GM23338 (cell line): ENCODE measurements at regions not wholly inside any gene's neighbourhood (a gene's known extent, or its start where the extent isn't known, plus 50 kb on each side); places are given as distances from the start of the nearest gene placed in this dataset.

ENCODE experiments used
- ATAC-seq: fragments of 200-7000 bp; cut with Tn5 transposase; 3 replicates; pipeline ENCODE4 v1.9.1; 2020
- DNase-seq: peaks from one replicate; pipeline ENCODE4 v3.0.0-alpha.2; 2015; ENCODE audit warnings: low spot score
- H2AFZ ChIP-seq: fragments of 200-600 bp; sonication (generic); 2 replicates; pipeline ENCODE4 v1.8.0; 2016; ENCODE audit warnings: antibody characterized with exemption, mild to moderate bottlenecking, moderate library complexity
- H3F3A ChIP-seq: fragments of 200-600 bp; sonication (generic); replicated peaks from 2 replicates; pipeline ENCODE4 v1.8.0; 2017; ENCODE audit warnings: antibody characterized with exemption, mixed run types, low read depth
- H3K27ac ChIP-seq: fragments of 200-600 bp; sonication (generic); 2 replicates; pipeline ENCODE4 v1.6.1; 2016; ENCODE audit warnings: low read depth
- H3K27me3 ChIP-seq: fragments of 200-600 bp; sonication (generic); 2 replicates; pipeline ENCODE4 v1.8.0; 2016; ENCODE audit warnings: mild to moderate bottlenecking, mixed run types, moderate library complexity; ENCODE audit not compliant: insufficient read depth
- H3K36me3 ChIP-seq: fragments of 200-600 bp; sonication (generic); 2 replicates; pipeline ENCODE4 v1.8.0; 2016; ENCODE audit warnings: mild to moderate bottlenecking; ENCODE audit not compliant: insufficient read depth
- H3K4me1 ChIP-seq: fragments of 200-600 bp; sonication (generic); 2 replicates; pipeline ENCODE4 v1.8.0; 2016; ENCODE audit warnings: mild to moderate bottlenecking, moderate library complexity; ENCODE audit not compliant: insufficient read depth
- H3K4me2 ChIP-seq: fragments of 200-600 bp; sonication (generic); 2 replicates; pipeline ENCODE4 v1.7.1; 2017; ENCODE audit warnings: mixed run types
- H3K4me3 ChIP-seq: fragments of 200-600 bp; sonication (generic); 2 replicates; pipeline ENCODE4 v1.6.1; 2016; ENCODE audit warnings: mixed run types
- H3K79me2 ChIP-seq: fragments of 200-600 bp; sonication (generic); replicated peaks from 2 replicates; pipeline ENCODE4 v1.8.0; 2017; ENCODE audit warnings: mild to moderate bottlenecking; ENCODE audit not compliant: insufficient read depth
- H3K9me2 ChIP-seq: fragments of 200-600 bp; sonication (generic); 2 replicates; pipeline ENCODE4 v1.8.0; 2017; ENCODE audit not compliant: insufficient read depth
- H4K20me1 ChIP-seq: fragments of 200-600 bp; sonication (generic); replicated peaks from 2 replicates; pipeline ENCODE4 v1.8.0; 2017; ENCODE audit warnings: mild to moderate bottlenecking; ENCODE audit not compliant: insufficient read depth
- H3K27ac Mint-ChIP-seq: 2 replicates; pipeline ENCODE4 v1.8.0; 2020; ENCODE audit warnings: inconsistent platforms, mild to moderate bottlenecking, moderate library complexity, mixed read lengths
- H3K27me3 Mint-ChIP-seq: 3 replicates; pipeline ENCODE4 v1.8.0; 2022; ENCODE audit warnings: low read depth, mild to moderate bottlenecking, moderate library complexity, mixed read lengths, inconsistent platforms; ENCODE audit not compliant: insufficient read depth, poor library complexity
- H3K36me3 Mint-ChIP-seq: 3 replicates; pipeline ENCODE4 v1.8.0; 2021; ENCODE audit warnings: low read depth, mild to moderate bottlenecking, inconsistent platforms, moderate library complexity, mixed read lengths
- H3K4me1 Mint-ChIP-seq: 3 replicates; pipeline ENCODE4 v1.8.0; 2020; ENCODE audit warnings: mild to moderate bottlenecking, inconsistent platforms, mixed read lengths
- H3K4me3 Mint-ChIP-seq: 3 replicates; pipeline ENCODE4 v1.8.0; 2021; ENCODE audit warnings: moderate library complexity, mild to moderate bottlenecking, inconsistent platforms, mixed read lengths
- H3K9me3 Mint-ChIP-seq: 3 replicates; pipeline ENCODE4 v1.8.0; 2020; ENCODE audit warnings: moderate library complexity, mild to moderate bottlenecking, inconsistent platforms, mixed read lengths
- EZH2 ChIP-seq: fragments of 200-600 bp; sonication (generic); IDR thresholded peaks from one replicate; pipeline ENCODE4 v1.8.0; 2017; ENCODE audit warnings: antibody characterized with exemption, mild to moderate bottlenecking, low read depth; ENCODE audit not compliant: unreplicated experiment
- EZH2phosphoT487 ChIP-seq: fragments of 200-600 bp; sonication (generic); IDR thresholded peaks from one replicate; pipeline ENCODE4 v1.8.1; 2018; ENCODE audit warnings: antibody characterized with exemption; ENCODE audit not compliant: unreplicated experiment
- JUNB ChIP-seq: IDR thresholded peaks from one replicate; pipeline ENCODE4 v1.6.1; 2016; ENCODE audit warnings: antibody characterized with exemption; ENCODE audit not compliant: unreplicated experiment
- NANOG ChIP-seq: IDR thresholded peaks from 2 replicates; pipeline ENCODE4 v1.6.1; 2016; ENCODE audit warnings: antibody characterized with exemption, borderline replicate concordance
- POLR2AphosphoS5 ChIP-seq: IDR thresholded peaks from 2 replicates; pipeline ENCODE4 v1.6.1; 2016; ENCODE audit warnings: antibody characterized with exemption, low read depth
- STAT1 ChIP-seq: IDR thresholded peaks from one replicate; pipeline ENCODE4 v1.6.1; 2016; ENCODE audit warnings: antibody characterized with exemption; ENCODE audit not compliant: unreplicated experiment
- ZNF114 ChIP-seq: fragments of 250-450 bp; sonication (Bioruptor Pico); IDR thresholded peaks from 2 replicates; pipeline ENCODE4 v1.5.0; 2020; ENCODE audit warnings: mild to moderate bottlenecking, moderate library complexity
- ZNF331 ChIP-seq: fragments of 250-450 bp; sonication (Bioruptor Pico); IDR thresholded peaks from 2 replicates; pipeline ENCODE4 v1.5.0; 2020; ENCODE audit warnings: low read depth, mild to moderate bottlenecking, moderate library complexity
- TF ChIP-seq, protein P1 (sequence below): IDR thresholded peaks from 2 replicates; pipeline ENCODE4 v1.6.1; 2016; ENCODE audit warnings: antibody characterized with exemption
- TF ChIP-seq, protein P2 (sequence below), 2 experiments: fragments of 200-600 bp in 1 of 2; sonication (generic) in 1 of 2; conservative IDR thresholded peaks; 2 replicates each; pipeline versions ENCODE4 v1.5.1 to v1.6.1; 2016 to 2017; ENCODE audit warnings: antibody characterized with exemption in 2 of 2, low read depth in 2 of 2, mild to moderate bottlenecking in 2 of 2, moderate library complexity in 1 of 2
- TF ChIP-seq, protein P3 (sequence below): IDR thresholded peaks from one replicate; pipeline ENCODE4 v1.6.1; 2018; ENCODE audit warnings: antibody characterized with exemption; ENCODE audit not compliant: unreplicated experiment

DNA sequence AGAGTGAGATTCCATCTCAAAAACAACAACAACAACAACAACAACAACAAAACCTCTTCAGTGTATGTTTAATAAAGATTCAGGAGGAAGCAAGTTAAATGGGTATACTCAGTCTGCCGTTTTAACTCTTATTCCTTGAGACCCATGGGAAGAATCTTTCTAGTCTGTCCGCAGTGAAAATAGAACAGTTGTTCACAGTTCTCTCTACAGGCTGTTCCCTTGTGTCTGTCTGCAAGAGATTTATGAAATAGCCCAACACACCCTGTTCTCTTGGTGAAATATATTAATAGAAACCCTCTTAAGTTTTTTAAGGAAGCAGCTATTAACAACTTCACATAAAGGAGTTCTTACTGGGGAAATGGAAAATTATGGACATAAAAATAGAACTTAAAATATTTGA lies 682.2 kb upstream of the RAG2 start:
- Histone ChIP-seq H3K9me2 (no peaks in the 10 kb centered on the region), H4K20me1 (no peaks in the 10 kb centered on the region), H3K79me2 (no peaks in the 10 kb centered on the region), H3F3A (no peaks in the 10 kb centered on the region), H3K27me3 (no peaks in the 10 kb centered on the region), H3K4me1 (no peaks in the 10 kb centered on the region), H2AFZ (no peak overlapping the region), H3K4me3 (no peak overlapping the region), H3K27ac (no peak overlapping the region), H3K4me2 (no peak overlapping the region), H3K36me3 (peaks cover 13% of the 10 kb centered on the region; the same call in 1 of the 2 replicates)
- no peaks in the 10 kb centered on the region; the same call in 2 of the 3 replicates for H3K4me1 Mint-ChIP-seq
- H3K9me3 Mint-ChIP-seq = peaks cover 92% of the 10 kb centered on the region
- TF ChIP-seq STAT1 (no peak), EZH2 (no peak), EZH2phosphoT487 (no peak)
- TF ChIP-seq, protein P1, sequence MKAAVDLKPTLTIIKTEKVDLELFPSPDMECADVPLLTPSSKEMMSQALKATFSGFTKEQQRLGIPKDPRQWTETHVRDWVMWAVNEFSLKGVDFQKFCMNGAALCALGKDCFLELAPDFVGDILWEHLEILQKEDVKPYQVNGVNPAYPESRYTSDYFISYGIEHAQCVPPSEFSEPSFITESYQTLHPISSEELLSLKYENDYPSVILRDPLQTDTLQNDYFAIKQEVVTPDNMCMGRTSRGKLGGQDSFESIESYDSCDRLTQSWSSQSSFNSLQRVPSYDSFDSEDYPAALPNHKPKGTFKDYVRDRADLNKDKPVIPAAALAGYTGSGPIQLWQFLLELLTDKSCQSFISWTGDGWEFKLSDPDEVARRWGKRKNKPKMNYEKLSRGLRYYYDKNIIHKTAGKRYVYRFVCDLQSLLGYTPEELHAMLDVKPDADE = no peak
- no peak overlapping the region for H3K4me3 Mint-ChIP-seq
- ATAC-seq (no peak), DNase-seq (no peak)
- H3K27ac Mint-ChIP-seq = no peak overlapping the region
- peaks cover 5% of the 10 kb centered on the region for H3K27me3 Mint-ChIP-seq
- H3K36me3 Mint-ChIP-seq = peaks cover 19% of the 10 kb centered on the region

DNA sequence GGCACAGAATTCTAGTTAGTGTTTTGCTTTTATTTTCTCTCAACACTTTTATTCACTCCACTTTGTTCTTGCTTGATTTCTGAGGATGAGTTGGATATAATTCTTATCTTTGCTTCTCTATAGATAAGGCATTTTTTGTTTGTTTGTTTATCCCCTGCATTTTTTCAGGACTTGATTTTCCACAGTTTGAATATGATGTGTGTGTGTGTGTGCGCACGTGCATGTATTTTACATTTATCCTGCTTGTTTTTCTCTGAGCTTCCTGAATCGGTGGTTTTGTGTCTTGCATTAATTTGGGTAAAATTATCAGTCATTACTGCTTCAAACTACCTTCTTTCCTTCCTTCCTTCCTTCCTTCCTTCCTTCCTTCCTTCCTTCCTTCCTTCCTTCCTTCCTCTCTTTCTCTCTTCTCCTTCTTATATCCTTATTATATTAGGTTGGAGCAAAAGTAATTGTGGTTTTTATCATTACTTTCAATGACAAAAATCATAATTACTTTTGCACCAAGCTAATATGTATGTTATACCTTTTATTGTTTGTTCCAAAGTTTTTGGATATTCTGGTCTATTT lies 679.9 kb upstream of the RAG2 start:
- peaks cover 92% of the 10 kb centered on the region for H3K9me3 Mint-ChIP-seq
- no peak for DNase-seq
- no peaks in the 10 kb centered on the region; the same call in 2 of the 3 replicates for H3K4me1 Mint-ChIP-seq
- no peak overlapping the region for H3K4me2 ChIP-seq
- H3K4me3 Mint-ChIP-seq = no peak overlapping the region
- no peak for ATAC-seq
- no peaks in the 10 kb centered on the region for H3K79me2 ChIP-seq
- no peaks in the 10 kb centered on the region for H3K4me1 ChIP-seq
- H3K4me3 ChIP-seq = no peak overlapping the region
- no peaks in the 10 kb centered on the region for H3K9me2 ChIP-seq
- H3K27ac Mint-ChIP-seq = no peak overlapping the region
- no peaks in the 10 kb centered on the region for H3F3A ChIP-seq
- H4K20me1 ChIP-seq = no peaks in the 10 kb centered on the region
- H2AFZ ChIP-seq = no peak overlapping the region
- H3K36me3 ChIP-seq = 0 out of 2 replicates have a peak, but pooled peaks cover 3% of the 10 kb centered on the region
- H3K27me3 ChIP-seq = no peaks in the 10 kb centered on the region
- peaks cover 18% of the 10 kb centered on the region; the same call in 2 of the 3 replicates for H3K36me3 Mint-ChIP-seq
- no peak overlapping the region for H3K27ac ChIP-seq
- peaks cover 5% of the 10 kb centered on the region for H3K27me3 Mint-ChIP-seq
- TF ChIP-seq, protein P2, sequence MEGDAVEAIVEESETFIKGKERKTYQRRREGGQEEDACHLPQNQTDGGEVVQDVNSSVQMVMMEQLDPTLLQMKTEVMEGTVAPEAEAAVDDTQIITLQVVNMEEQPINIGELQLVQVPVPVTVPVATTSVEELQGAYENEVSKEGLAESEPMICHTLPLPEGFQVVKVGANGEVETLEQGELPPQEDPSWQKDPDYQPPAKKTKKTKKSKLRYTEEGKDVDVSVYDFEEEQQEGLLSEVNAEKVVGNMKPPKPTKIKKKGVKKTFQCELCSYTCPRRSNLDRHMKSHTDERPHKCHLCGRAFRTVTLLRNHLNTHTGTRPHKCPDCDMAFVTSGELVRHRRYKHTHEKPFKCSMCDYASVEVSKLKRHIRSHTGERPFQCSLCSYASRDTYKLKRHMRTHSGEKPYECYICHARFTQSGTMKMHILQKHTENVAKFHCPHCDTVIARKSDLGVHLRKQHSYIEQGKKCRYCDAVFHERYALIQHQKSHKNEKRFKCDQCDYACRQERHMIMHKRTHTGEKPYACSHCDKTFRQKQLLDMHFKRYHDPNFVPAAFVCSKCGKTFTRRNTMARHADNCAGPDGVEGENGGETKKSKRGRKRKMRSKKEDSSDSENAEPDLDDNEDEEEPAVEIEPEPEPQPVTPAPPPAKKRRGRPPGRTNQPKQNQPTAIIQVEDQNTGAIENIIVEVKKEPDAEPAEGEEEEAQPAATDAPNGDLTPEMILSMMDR (conservative IDR thresholded peaks at IDR 0.05; ENCODE audit: low read depth in 2 of 2) = no peak
- TF ChIP-seq JUNB = no peak
- no peak for TF ChIP-seq ZNF331
- TF ChIP-seq POLR2AphosphoS5 = no peak
- TF ChIP-seq ZNF114 = no peak
- TF ChIP-seq, protein P1 = no peak
- TF ChIP-seq NANOG = no peak
- TF ChIP-seq, protein P3, sequence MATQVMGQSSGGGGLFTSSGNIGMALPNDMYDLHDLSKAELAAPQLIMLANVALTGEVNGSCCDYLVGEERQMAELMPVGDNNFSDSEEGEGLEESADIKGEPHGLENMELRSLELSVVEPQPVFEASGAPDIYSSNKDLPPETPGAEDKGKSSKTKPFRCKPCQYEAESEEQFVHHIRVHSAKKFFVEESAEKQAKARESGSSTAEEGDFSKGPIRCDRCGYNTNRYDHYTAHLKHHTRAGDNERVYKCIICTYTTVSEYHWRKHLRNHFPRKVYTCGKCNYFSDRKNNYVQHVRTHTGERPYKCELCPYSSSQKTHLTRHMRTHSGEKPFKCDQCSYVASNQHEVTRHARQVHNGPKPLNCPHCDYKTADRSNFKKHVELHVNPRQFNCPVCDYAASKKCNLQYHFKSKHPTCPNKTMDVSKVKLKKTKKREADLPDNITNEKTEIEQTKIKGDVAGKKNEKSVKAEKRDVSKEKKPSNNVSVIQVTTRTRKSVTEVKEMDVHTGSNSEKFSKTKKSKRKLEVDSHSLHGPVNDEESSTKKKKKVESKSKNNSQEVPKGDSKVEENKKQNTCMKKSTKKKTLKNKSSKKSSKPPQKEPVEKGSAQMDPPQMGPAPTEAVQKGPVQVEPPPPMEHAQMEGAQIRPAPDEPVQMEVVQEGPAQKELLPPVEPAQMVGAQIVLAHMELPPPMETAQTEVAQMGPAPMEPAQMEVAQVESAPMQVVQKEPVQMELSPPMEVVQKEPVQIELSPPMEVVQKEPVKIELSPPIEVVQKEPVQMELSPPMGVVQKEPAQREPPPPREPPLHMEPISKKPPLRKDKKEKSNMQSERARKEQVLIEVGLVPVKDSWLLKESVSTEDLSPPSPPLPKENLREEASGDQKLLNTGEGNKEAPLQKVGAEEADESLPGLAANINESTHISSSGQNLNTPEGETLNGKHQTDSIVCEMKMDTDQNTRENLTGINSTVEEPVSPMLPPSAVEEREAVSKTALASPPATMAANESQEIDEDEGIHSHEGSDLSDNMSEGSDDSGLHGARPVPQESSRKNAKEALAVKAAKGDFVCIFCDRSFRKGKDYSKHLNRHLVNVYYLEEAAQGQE = no peak
- TF ChIP-seq EZH2phosphoT487 = no peak
- no peak for TF ChIP-seq STAT1
- TF ChIP-seq EZH2 = no peak
